Activated CD4-positive, alpha-beta T cell treated with anti-CD3 and anti-CD28 coated beads, Interleukin-10, Interleukin-2, amounts not matched to agents 100 ng/mL and 50 ng/mL, durations not matched to agents 16 hours and 8 hours (primary cell): ENCODE measurements at regions not wholly inside any gene's neighbourhood (a gene's known extent, or its start where the extent isn't known, plus 50 kb on each side); places are given as distances from the start of the nearest gene placed in this dataset.

Experiments
- DNase-seq: peaks from one replicate; pipeline ENCODE4 v3.0.0-alpha.2; 2020

GRCh38 chr5:125302577-125302976, 556.1 kb upstream of the ZNF608 start:
- no peak for DNase-seq

DNA sequence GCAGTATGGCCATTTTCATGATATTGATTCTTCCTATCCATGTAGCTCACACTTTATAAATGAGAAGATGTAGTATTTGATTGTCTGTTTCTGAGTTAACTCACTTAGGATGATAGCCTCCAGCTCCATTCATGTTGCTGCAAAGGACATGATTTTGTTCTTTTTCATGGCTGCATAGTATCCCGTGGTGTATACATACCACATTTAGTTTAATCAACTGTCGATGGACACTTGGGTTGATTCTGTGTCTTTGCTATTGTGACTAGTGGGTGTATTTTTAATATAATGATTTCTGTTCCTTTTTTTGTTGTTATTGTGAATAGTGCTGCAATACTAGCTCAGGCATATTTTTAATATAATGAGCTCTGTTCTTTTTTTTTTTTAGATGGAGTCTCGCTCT, 560.3 kb upstream of the ZNF608 start:
- no peak for DNase-seq

- no peak for DNase-seq
Measured at GRCh38 chr5:125310749-125311148, 564.3 kb upstream of the ZNF608 start.

- no peak for DNase-seq
Measured at GRCh38 chr5:125311743-125312142, 565.3 kb upstream of the ZNF608 start.

DNA sequence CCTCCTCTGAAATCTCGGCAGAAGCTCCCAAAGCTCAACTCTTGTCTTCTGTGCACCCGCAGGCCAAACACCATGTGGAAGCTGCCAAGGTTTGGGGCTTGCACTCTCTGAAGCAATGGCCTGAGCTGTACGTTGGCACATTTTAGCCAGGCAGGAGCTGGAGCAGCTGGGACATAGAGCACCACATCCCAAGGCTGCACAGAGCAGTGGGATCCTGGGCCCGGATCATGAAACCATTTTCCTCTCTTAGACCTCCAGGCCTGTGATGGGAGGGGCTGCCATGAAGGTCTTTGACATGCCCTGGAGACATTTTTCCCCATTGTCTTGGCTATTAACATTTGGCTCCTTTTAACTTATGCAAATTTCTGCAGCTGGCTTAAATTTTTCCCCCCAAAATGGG, 567.1 kb upstream of the ZNF608 start:
- DNase-seq, result no peak

GRCh38 chr5:125315306-125315705, 568.9 kb upstream of the ZNF608 start:
- no peak for DNase-seq

- no peak for DNase-seq
Measured at GRCh38 chr5:125316391-125316790, 570.0 kb upstream of the ZNF608 start.

DNA sequence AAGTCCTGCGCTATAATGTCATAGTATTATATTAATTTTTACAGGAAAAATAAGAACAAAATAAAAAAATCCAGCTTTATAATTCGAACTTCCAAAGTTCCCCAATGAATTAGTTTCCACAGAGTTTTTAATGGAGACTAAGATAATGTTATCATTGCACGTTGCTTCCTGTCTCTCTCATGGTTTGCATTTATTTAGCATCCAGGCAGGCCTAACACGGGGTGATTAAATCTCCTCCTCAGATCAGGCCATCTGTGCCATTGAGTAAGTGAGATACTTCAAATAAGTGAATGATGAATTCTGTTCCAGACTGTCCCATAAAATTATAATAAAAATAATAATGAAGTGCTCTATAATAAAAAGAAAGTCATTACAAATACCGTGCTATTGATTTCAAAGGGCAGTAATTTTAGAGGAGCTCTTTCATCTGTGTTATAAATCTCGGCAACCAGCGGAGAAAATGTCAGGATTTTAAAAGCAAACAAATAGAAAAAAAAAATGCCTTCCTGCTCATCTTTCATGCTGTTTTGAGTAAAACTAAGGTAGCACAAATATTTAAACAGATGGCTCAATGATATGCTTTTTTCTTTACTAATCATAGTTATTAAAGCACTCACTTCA, 570.6 kb upstream of the ZNF608 start:
- no peak for DNase-seq

DNA sequence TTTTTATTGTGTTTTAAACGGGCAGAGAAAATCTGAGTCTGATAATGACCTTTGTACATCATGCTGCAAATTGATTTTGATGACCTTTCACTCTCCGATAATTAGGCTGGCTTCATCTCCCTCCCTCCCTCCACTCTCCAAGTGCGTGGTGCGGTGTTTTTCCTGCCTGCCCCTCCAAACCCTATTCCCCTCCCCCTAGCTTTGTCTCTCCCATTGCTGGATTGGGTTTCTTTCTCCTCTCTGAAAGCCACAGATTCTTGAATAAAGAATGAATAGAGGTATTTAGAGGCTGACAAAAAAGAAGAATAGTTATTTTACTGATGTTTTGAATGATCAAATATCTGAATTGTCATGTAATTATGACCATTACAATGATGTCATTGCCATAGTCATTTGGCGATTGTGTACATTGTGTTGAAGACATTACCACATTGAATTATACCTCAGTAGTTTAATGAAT, 571.1 kb upstream of the ZNF608 start:
- no peak for DNase-seq

DNA sequence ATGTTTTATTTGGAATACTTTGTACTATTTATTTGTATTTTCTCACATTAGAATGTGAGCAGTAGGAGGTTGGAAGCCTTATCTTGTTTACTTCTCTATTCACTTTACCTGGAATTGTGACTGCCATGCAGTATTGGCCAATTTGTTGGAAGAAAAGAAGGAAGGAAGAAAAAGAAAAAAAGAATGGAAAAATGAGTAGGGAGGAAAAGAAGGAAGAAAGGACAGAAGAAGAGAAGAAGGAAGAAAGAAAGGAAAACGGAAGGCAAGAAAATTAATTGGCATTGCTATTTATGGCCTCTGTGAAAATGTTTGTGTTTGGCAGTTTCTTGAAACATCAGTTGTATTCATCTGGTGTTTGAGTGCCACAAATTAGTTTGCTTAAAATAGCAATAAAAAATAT, 575.2 kb upstream of the ZNF608 start:
- no peak for DNase-seq

- no peak for DNase-seq
Measured at GRCh38 chr5:125323613-125324012, 577.2 kb upstream of the ZNF608 start.

- no peak for DNase-seq
Measured at GRCh38 chr5:125325488-125326149, 579.2 kb upstream of the ZNF608 start.

- no peak for DNase-seq
Measured at GRCh38 chr5:125326150-125326510, 579.7 kb upstream of the ZNF608 start.

- DNase-seq, result no peak
Measured at GRCh38 chr5:125327676-125328075, 581.2 kb upstream of the ZNF608 start.

DNA sequence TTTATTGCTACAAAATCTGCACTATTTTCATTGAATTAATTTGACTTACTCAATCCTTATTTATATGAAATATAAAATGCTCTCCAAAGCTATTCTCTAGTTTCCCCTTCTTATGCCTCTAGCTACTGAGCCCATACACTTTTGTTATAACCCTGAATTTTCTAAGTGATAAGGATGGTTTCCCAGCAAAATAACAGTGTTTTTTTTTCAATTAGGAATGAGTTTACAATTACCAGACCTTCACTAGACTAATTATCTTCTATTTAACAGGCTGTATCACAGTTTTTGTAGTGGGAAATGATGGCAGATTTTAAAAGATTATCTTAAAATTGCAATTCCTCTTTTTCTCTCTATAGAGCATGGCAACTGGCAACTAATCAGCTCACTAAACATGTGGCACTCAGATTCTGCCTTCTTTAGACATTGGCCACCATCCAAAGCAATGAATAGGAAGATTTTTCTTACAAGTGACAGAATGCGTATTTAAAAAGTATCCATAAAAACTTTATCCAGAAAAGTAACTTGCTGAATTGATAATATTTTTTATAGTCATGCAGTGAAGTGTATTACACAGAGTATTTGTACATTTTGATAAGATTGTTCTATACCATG, 585.7 kb upstream of the ZNF608 start:
- no peak for DNase-seq

DNA sequence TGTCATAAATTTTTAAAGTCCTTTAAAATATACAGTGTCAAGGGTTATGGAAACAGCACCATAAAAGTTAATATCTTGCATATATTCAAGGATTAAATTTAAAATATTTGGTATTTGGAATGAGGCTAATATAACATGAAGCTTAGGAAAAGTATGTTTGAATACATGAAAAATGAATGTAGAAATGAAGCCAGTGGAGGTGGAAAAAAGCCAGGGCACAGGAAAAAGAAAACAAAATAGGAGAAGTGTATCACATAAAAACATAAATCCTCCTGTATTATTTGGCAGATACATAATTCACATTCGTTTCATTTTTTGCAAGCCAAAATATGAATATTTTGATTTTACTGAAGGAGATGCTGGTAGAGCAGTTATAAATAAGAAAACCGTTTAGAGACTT, 587.0 kb upstream of the ZNF608 start:
- no peak for DNase-seq

DNA sequence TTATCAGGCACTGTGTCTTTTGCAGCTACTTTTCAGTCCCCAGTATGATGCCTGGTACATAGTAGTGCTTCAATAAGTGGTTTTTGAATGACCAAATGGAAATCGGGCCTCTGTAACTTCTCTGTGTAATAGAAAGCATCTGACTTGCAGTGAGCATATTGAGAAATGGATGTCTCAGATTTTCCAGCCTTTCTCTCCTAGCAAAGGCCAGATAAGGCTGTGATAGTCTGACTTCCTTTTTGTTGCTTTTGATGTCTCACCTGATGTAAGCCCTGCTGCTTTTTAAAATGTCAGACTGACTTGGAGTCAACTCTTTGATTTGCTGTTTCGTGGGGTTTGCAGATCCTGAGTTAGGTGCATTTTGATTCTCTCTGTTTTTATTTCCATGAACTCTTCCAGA, 590.0 kb upstream of the ZNF608 start:
- DNase-seq, result no peak

- DNase-seq, result no peak
Measured at GRCh38 chr5:125337294-125337693, 590.9 kb upstream of the ZNF608 start.

- no peak for DNase-seq
Measured at GRCh38 chr5:125338440-125339174, 592.2 kb upstream of the ZNF608 start.

GRCh38 chr5:125341436-125341835, 595.0 kb upstream of the ZNF608 start:
- no peak for DNase-seq

- no peak for DNase-seq
Measured at GRCh38 chr5:125343015-125343414, 596.6 kb upstream of the ZNF608 start.

DNA sequence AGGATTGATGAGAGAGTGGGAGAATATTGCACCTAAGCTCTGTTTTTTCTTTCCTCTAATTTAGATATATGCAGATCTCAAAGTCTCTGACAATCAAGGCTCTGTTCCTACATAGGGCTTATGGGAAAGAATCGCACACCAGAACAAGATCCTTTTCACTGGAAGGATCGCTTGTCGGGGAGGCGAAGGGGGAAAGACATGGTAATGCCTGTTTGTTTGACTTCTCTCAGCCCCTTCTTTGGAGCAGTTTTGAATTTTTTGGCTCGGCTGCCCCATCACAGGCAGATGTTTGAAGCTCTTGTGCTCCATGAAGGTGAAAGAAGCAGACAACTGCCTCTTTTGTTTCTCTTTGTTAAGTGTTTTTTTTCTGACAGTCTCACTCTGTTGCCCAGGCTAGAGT, 599.9 kb upstream of the ZNF608 start:
- DNase-seq, result no peak

GRCh38 chr5:125348221-125348692, 601.8 kb upstream of the ZNF608 start:
- no peak for DNase-seq
